MM.1S (cell line): ENCODE measurements at regions not wholly inside any gene's neighbourhood (a gene's known extent, or its start where the extent isn't known, plus 50 kb on each side); places are given as distances from the start of the nearest gene placed in this dataset.

Experiments
- DNase-seq: peaks from one replicate; pipeline ENCODE4 v3.0.0-alpha.2; 2015
- H2AFZ ChIP-seq: fragments of 300-600 bp; sonication (generic); 2 replicates; pipeline ENCODE4 v1.6.0; 2016; ENCODE audit warnings: antibody characterized with exemption, low read length
- H3F3A ChIP-seq: fragments of 300-600 bp; sonication (generic); 2 replicates; pipeline ENCODE4 v1.6.1; 2016; ENCODE audit warnings: mild to moderate bottlenecking, antibody characterized with exemption, low read length, moderate library complexity, mixed read lengths; ENCODE audit not compliant: insufficient read depth
- H3K27ac ChIP-seq: fragments of 300-600 bp; sonication (generic); 2 replicates; pipeline ENCODE4 v1.5.1; 2016; ENCODE audit warnings: mild to moderate bottlenecking, low read length
- H3K27me3 ChIP-seq: fragments of 300-600 bp; sonication (generic); replicated peaks from 2 replicates; pipeline ENCODE4 v1.6.0; 2016; ENCODE audit warnings: low read length; ENCODE audit not compliant: insufficient read depth
- H3K36me3 ChIP-seq: fragments of 300-600 bp; sonication (generic); replicated peaks from 2 replicates; pipeline ENCODE4 v1.6.1; 2016; ENCODE audit warnings: mild to moderate bottlenecking, low read length, mixed read lengths; ENCODE audit not compliant: insufficient read depth
- H3K4me1 ChIP-seq: fragments of 300-600 bp; sonication (generic); 2 replicates; pipeline ENCODE4 v1.6.1; 2016; ENCODE audit warnings: low read length, mixed read lengths
- H3K4me2 ChIP-seq: fragments of 300-600 bp; sonication (generic); 2 replicates; pipeline ENCODE4 v1.6.0; 2016; ENCODE audit warnings: low read depth, low read length
- H3K4me3 ChIP-seq: fragments of 300-600 bp; sonication (generic); 2 replicates; pipeline ENCODE4 v1.5.1; 2016; ENCODE audit warnings: low read length, mixed read lengths
- H3K79me2 ChIP-seq: fragments of 300-600 bp; sonication (generic); 2 replicates; pipeline ENCODE4 v1.6.1; 2016; ENCODE audit warnings: mixed run types, low read length, mixed read lengths
- H3K9ac ChIP-seq: fragments of 300-600 bp; sonication (generic); 2 replicates; pipeline ENCODE4 v1.6.1; 2016; ENCODE audit warnings: low read length, mixed read lengths
- H3K9me2 ChIP-seq: fragments of 300-600 bp; sonication (generic); replicated peaks from 2 replicates; pipeline ENCODE4 v1.6.1; 2016; ENCODE audit warnings: mild to moderate bottlenecking, low read length, mixed read lengths; ENCODE audit not compliant: insufficient read depth
- H3K9me3 ChIP-seq: fragments of 300-600 bp; sonication (generic); replicated peaks from 2 replicates; pipeline ENCODE4 v1.6.1; 2016; ENCODE audit warnings: mild to moderate bottlenecking, low read length, mixed read lengths; ENCODE audit not compliant: insufficient read depth
- H4K20me1 ChIP-seq: fragments of 300-600 bp; sonication (generic); 2 replicates; pipeline ENCODE4 v1.6.1; 2016; ENCODE audit warnings: mild to moderate bottlenecking, low read length, moderate library complexity, mixed read lengths; ENCODE audit not compliant: insufficient read depth
- EZH2 ChIP-seq: fragments of 300-600 bp; sonication (generic); optimal IDR thresholded peaks from 2 replicates; pipeline ENCODE3; 2017; ENCODE audit warnings: low read depth, mild to moderate bottlenecking, antibody characterized with exemption, low read length, mixed read lengths
- EZH2phosphoT487 ChIP-seq: fragments of 300-600 bp; sonication (generic); IDR thresholded peaks from 2 replicates; pipeline ENCODE4 v1.6.1; 2018; ENCODE audit warnings: antibody characterized with exemption, low read length
- TF ChIP-seq, protein P1 (sequence below): fragments of 300-600 bp; sonication (generic); IDR thresholded peaks from 2 replicates; pipeline ENCODE4 v1.5.1; 2016; ENCODE audit warnings: antibody characterized with exemption, low read length, mixed read lengths

DNA sequence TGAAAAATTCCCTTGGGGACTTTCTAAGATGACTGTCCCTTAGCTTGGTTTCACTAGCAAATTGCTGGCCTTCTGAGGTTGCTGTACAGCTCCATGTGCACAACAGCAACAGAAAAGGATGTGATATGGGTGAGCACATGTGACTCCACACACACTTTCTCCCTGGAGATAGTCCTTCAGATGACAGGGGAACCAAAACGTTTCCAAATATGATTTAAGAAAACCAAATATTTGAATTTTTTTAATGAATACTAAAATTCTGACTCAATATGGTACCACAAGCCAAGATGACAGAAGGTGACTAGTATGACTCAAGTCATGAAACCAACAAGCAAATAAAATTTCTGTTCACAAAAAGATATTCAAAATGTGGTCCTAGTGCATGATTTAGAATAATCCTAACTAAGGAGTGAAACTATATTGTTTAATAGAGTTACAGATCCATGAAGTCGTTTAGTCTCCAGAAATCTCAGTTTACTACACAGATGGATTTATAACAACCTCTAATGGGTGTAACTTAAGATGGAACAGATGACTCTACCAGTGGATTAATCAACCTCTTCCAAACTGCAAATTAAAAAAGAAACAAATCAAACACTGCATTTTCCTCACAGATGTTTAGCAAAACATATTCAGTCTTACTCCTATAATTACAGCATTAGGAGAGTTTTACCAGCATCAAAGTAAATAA lies 144.8 kb upstream of the PIK3R1 start:
- Histone ChIP-seq H3K27ac (no peak overlapping the region), H3K4me2 (no peak overlapping the region), H3K27me3 (no peaks in the 10 kb centered on the region), H3K9ac (no peak overlapping the region), H3K9me3 (no peaks in the 10 kb centered on the region), H4K20me1 (no peaks in the 10 kb centered on the region), H3K4me1 (no peaks in the 10 kb centered on the region), H2AFZ (no peak overlapping the region), H3F3A (no peaks in the 10 kb centered on the region), H3K9me2 (no peaks in the 10 kb centered on the region), H3K36me3 (no peaks in the 10 kb centered on the region), H3K79me2 (no peaks in the 10 kb centered on the region), H3K4me3 (no peak overlapping the region)
- TF ChIP-seq, protein P1, sequence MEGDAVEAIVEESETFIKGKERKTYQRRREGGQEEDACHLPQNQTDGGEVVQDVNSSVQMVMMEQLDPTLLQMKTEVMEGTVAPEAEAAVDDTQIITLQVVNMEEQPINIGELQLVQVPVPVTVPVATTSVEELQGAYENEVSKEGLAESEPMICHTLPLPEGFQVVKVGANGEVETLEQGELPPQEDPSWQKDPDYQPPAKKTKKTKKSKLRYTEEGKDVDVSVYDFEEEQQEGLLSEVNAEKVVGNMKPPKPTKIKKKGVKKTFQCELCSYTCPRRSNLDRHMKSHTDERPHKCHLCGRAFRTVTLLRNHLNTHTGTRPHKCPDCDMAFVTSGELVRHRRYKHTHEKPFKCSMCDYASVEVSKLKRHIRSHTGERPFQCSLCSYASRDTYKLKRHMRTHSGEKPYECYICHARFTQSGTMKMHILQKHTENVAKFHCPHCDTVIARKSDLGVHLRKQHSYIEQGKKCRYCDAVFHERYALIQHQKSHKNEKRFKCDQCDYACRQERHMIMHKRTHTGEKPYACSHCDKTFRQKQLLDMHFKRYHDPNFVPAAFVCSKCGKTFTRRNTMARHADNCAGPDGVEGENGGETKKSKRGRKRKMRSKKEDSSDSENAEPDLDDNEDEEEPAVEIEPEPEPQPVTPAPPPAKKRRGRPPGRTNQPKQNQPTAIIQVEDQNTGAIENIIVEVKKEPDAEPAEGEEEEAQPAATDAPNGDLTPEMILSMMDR, result no peak
- TF ChIP-seq EZH2 (no peak), EZH2phosphoT487 (no peak)
- DNase-seq, result no peak

DNA sequence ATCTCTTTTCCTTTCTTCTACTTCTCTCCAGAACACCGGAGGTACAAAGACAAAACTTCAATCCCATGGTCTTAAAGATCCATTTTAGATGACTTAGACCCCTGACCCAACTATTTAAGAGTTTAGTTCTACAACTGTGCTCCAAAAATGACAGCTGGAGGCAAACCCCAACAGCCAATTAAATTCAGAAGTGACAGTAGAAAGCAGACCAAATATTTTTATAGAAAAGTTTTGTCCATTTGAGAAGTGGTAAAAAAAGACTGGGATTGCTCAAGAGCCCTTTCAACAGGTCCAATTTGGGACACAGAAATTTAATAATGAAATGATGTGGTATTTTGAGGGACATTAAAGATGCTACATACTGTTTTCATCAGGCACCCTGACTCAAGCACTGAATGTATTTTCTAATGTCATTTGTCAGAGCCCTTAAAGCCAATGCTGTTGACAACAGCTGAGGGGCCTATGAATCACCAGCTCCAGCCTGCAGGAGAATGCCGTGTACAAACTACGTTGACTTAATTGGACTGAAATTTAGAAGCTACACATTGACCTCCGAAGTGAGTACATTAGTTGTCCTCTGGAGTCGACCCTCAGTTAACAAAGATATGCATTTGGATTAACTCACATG lies 147.5 kb upstream of the PIK3R1 start:
- Histone ChIP-seq H3K36me3 (no peaks in the 10 kb centered on the region), H3K4me1 (no peaks in the 10 kb centered on the region), H2AFZ (no peak overlapping the region), H3F3A (no peaks in the 10 kb centered on the region), H3K79me2 (no peaks in the 10 kb centered on the region), H3K4me2 (no peak overlapping the region), H3K9me2 (no peaks in the 10 kb centered on the region), H4K20me1 (no peaks in the 10 kb centered on the region), H3K27ac (no peak overlapping the region), H3K9ac (no peak overlapping the region), H3K9me3 (no peaks in the 10 kb centered on the region), H3K27me3 (no peaks in the 10 kb centered on the region), H3K4me3 (no peak overlapping the region)
- no peak for DNase-seq
- TF ChIP-seq EZH2phosphoT487 (no peak), EZH2 (no peak)
- TF ChIP-seq, protein P1, result no peak

GRCh38 chr5:68067291-68067690 lies 148.3 kb upstream of the PIK3R1 start:
- H3K27ac ChIP-seq, result no peak overlapping the region
- H3F3A ChIP-seq, result no peaks in the 10 kb centered on the region
- no peaks in the 10 kb centered on the region for H4K20me1 ChIP-seq
- H3K9ac ChIP-seq, result no peak overlapping the region
- DNase-seq, result no peak
- H3K4me2 ChIP-seq, result no peak overlapping the region
- no peak for TF ChIP-seq EZH2
- no peak for TF ChIP-seq EZH2phosphoT487
- TF ChIP-seq, protein P1, result no peak
- H3K79me2 ChIP-seq, result no peaks in the 10 kb centered on the region
- no peaks in the 10 kb centered on the region for H3K27me3 ChIP-seq
- H3K36me3 ChIP-seq, result no peaks in the 10 kb centered on the region
- no peaks in the 10 kb centered on the region for H3K9me3 ChIP-seq
- no peak overlapping the region for H2AFZ ChIP-seq
- H3K9me2 ChIP-seq, result no peaks in the 10 kb centered on the region
- H3K4me3 ChIP-seq, result no peak overlapping the region
- H3K4me1 ChIP-seq, result no peaks in the 10 kb centered on the region
